ENCODE measurements at regions not wholly inside any gene's neighbourhood (a gene's known extent, or its start where the extent isn't known, plus 50 kb on each side); places are given as distances from the start of the nearest gene placed in this dataset.

GRCh38 chr18:71707985-71708500, 836.1 kb downstream of the CBLN2 start:
- TF ChIP-seq CTCF (IDR thresholded peaks at IDR 0.05; ENCODE audit: low read depth, low read length): no peak
- no peak for TF ChIP-seq POLR2A (IDR thresholded peaks at IDR 0.05; ENCODE audit: extremely low read depth, insufficient read length)
- no peak for TF ChIP-seq MYC (IDR thresholded peaks at IDR 0.05; ENCODE audit: low read depth, low read length)
- TF ChIP-seq MAX (IDR thresholded peaks at IDR 0.05; ENCODE audit: low read depth, low read length): no peak

Measured in NB4 (cell line).